ENCODE measurements at regions not wholly inside any gene's neighbourhood (a gene's known extent, or its start where the extent isn't known, plus 50 kb on each side); places are given as distances from the start of the nearest gene placed in this dataset.
A peak's percentile ranks its signal among the peaks of the same experiment; 100 is the strongest.
"Not testable (repeated sequence)": the region's sequence is repeated elsewhere in the genome, so short reads cannot be mapped to it uniquely, and the experiment has no call there.

DNA sequence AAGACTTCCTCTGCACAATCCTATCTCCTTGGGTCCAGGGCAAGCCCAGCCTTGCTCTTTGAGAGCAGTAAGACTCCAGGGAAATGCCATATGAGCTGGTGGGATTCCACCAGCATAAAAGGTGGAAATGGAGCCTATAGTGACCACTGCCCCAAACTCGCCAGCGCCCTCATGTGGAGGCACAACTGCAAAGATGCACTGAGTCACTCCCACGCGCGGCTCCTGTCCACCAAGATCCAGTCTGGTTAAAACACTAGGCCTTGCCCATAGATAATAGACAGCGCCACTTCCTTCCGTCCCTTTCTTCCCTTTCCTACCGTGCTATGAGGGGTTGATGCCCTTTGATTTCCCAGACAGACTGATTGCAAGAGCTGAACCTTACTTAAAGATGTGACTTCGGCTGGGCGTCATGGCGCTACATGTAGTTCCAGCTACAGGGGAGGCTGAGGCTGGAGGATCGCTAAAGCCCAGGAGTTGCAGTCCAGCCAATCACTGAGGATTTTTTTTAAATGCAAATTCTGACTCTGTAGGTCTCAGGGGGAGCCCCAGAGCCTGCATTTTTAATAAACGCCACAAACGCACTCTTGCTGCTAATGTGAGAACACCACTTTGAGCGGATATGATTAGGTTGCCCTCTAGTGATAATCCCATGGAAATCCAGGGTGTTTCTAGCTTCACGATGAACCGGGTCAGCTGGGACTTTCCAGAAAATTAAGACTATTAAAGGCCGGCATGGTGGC lies 136.5 kb downstream of the EPC1 start:
- ChIA-PET POLR2A (interaction anchor here (0.7 kb wide), 1 partner anchor 1581 kb away, joined by 6 read pairs; no protein-coding TSS in a partner anchor), CTCF (interaction anchor here (0.5 to 1.9 kb wide), 8 partner anchors 12 to 212 kb away, joined by 3 to 9 read pairs (median 5); no protein-coding TSS in a partner anchor)
- TF ChIP-seq ZNF777 (tag by site-specific recombination; IDR thresholded peaks at IDR 0.05; ENCODE audit: borderline replicate concordance) (no peak), ZBTB20 (tag by site-specific recombination; IDR thresholded peaks at IDR 0.05) (peak; percentile 40; the same call in 1 of the 2 replicates), ZNF654 (tag by site-specific recombination; IDR thresholded peaks at IDR 0.05; ENCODE audit: low read depth) (peak; percentile 40)
- TF ChIP-seq, protein P1, sequence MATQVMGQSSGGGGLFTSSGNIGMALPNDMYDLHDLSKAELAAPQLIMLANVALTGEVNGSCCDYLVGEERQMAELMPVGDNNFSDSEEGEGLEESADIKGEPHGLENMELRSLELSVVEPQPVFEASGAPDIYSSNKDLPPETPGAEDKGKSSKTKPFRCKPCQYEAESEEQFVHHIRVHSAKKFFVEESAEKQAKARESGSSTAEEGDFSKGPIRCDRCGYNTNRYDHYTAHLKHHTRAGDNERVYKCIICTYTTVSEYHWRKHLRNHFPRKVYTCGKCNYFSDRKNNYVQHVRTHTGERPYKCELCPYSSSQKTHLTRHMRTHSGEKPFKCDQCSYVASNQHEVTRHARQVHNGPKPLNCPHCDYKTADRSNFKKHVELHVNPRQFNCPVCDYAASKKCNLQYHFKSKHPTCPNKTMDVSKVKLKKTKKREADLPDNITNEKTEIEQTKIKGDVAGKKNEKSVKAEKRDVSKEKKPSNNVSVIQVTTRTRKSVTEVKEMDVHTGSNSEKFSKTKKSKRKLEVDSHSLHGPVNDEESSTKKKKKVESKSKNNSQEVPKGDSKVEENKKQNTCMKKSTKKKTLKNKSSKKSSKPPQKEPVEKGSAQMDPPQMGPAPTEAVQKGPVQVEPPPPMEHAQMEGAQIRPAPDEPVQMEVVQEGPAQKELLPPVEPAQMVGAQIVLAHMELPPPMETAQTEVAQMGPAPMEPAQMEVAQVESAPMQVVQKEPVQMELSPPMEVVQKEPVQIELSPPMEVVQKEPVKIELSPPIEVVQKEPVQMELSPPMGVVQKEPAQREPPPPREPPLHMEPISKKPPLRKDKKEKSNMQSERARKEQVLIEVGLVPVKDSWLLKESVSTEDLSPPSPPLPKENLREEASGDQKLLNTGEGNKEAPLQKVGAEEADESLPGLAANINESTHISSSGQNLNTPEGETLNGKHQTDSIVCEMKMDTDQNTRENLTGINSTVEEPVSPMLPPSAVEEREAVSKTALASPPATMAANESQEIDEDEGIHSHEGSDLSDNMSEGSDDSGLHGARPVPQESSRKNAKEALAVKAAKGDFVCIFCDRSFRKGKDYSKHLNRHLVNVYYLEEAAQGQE (tag by site-specific recombination; IDR thresholded peaks at IDR 0.05) = no peak
- TF ChIP-seq, protein P2, sequence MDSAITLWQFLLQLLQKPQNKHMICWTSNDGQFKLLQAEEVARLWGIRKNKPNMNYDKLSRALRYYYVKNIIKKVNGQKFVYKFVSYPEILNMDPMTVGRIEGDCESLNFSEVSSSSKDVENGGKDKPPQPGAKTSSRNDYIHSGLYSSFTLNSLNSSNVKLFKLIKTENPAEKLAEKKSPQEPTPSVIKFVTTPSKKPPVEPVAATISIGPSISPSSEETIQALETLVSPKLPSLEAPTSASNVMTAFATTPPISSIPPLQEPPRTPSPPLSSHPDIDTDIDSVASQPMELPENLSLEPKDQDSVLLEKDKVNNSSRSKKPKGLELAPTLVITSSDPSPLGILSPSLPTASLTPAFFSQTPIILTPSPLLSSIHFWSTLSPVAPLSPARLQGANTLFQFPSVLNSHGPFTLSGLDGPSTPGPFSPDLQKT (IDR thresholded peaks at IDR 0.05; ENCODE audit: borderline replicate concordance, low read depth, low read length) = no peak
- H3K27ac ChIP-seq (ENCODE audit: extremely low read depth, low read depth, low read length) = no peak overlapping the region
- no peaks in the 10 kb centered on the region for H3K36me3 ChIP-seq (ENCODE audit: control insufficient read depth in 2 of 2, insufficient read depth in 1 of 2, low read length in 2 of 2)
- H3K4me3 ChIP-seq (ENCODE audit: low read depth, low read length) = no peak overlapping the region
- no peaks in the 10 kb centered on the region for H3K4me1 ChIP-seq (ENCODE audit: control insufficient read depth, insufficient read depth, low read length)
- no peaks in the 10 kb centered on the region for H3K9me3 ChIP-seq (ENCODE audit: control insufficient read depth, insufficient read depth, low read depth, low read length)

DNA sequence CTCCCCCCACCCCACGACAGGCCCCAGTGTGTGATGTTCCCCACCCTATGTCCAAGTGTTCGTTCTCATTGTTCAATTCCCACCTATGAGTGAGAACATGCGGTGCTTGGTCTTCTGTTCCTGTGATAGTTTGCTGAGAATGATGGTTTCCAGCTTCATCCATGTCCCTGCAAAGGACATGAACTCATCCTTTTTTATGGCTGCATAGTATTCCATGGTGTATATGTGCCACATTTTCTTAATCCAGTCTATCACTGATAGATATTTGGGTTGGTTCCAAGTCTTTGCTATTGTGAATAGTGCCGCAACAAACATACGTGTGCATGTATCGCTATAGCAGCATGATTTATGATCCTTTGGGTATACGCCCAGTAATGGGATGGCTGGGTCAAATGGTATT lies 139.0 kb downstream of the EPC1 start:
- H3K4me3 ChIP-seq (ENCODE audit: low read depth, low read length); H3K4me1 ChIP-seq (ENCODE audit: control insufficient read depth, insufficient read depth, low read length); H3K36me3 ChIP-seq (ENCODE audit: control insufficient read depth in 2 of 2, insufficient read depth in 1 of 2, low read length in 2 of 2); POLR2A ChIA-PET; H3K9me3 ChIP-seq (ENCODE audit: control insufficient read depth, insufficient read depth, low read depth, low read length); H3K27ac ChIP-seq (ENCODE audit: extremely low read depth, low read depth, low read length): not testable (repeated sequence)
- CTCF ChIA-PET = interaction anchor here (0.6 kb wide), 1 partner anchor 338 kb away, joined by 3 read pairs; no protein-coding TSS in a partner anchor
- peak; percentile 89 for TF ChIP-seq ZNF146 (tag by site-specific recombination; IDR thresholded peaks at IDR 0.05)

DNA sequence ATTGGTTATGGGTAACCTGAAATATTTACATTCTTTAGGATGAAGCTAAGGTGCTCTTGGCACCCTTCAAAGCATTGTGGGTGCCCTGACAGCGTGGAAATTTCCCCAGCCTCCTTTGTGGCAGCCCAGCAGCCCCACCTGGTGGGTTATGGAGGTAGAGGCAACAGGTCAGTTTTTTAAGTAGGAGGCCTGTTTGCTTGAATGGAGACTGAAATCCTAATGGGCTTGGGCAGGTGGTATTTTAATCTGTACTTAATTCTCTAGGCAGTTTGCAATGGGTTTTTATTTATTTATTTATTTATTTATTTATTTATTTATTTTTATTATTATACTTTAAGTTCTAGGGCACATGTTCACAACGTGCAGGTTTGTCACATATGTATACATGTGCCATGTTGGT lies 139.4 kb downstream of the EPC1 start:
- no peaks in the 10 kb centered on the region for H3K4me1 ChIP-seq (ENCODE audit: control insufficient read depth, insufficient read depth, low read length)
- no peak overlapping the region for H3K4me3 ChIP-seq (ENCODE audit: low read depth, low read length)
- CTCF ChIA-PET = interaction anchor here (0.5 to 1.1 kb wide), 5 partner anchors 9 to 338 kb away, joined by 3 read pairs; no protein-coding TSS in a partner anchor
- TF ChIP-seq GLI2 (tag by site-specific recombination; IDR thresholded peaks at IDR 0.05; ENCODE audit: borderline replicate concordance, low read depth) = no peak; the same call in 1 of the 2 replicates
- peak; percentile 80 for TF ChIP-seq ZNF664 (tag by site-specific recombination; IDR thresholded peaks at IDR 0.05)
- TF ChIP-seq ZNF426 (tag by site-specific recombination; IDR thresholded peaks at IDR 0.05) = peak; percentile 92
- 0 out of 2 replicates have a peak, but pooled peaks have one; percentile 64 for TF ChIP-seq ZNF138 (tag by site-specific recombination; IDR thresholded peaks at IDR 0.05; ENCODE audit: borderline replicate concordance)
- no peak for TF ChIP-seq ZNF335 (tag by site-specific recombination; conservative IDR thresholded peaks at IDR 0.05)
- TF ChIP-seq BCL11B (tag by site-specific recombination; IDR thresholded peaks at IDR 0.05; ENCODE audit: low read depth) = peak; percentile 41; the same call in 1 of the 2 replicates
- no peak for TF ChIP-seq ZNF707 (tag by site-specific recombination; IDR thresholded peaks at IDR 0.05)
- 0 out of 2 replicates have a peak, but pooled peaks have one; percentile 38 for TF ChIP-seq ZBTB21 (tag by site-specific recombination; IDR thresholded peaks at IDR 0.05)
- no peak for TF ChIP-seq SALL2 (tag by site-specific recombination; IDR thresholded peaks at IDR 0.05; ENCODE audit: borderline replicate concordance)
- no peak for TF ChIP-seq SP7 (tag by site-specific recombination; IDR thresholded peaks at IDR 0.05)
- TF ChIP-seq ZNF560 (tag by site-specific recombination; IDR thresholded peaks at IDR 0.05; ENCODE audit: borderline replicate concordance) = peak; percentile 80
- no peak for TF ChIP-seq KLF9 (tag by site-specific recombination; IDR thresholded peaks at IDR 0.05; ENCODE audit: low read depth)
- TF ChIP-seq ZNF521 (tag by site-specific recombination; IDR thresholded peaks at IDR 0.05) = no peak
- TF ChIP-seq ZNF76 (tag by site-specific recombination; IDR thresholded peaks at IDR 0.05; ENCODE audit: borderline replicate concordance, low read depth) = no peak
- no peak for TF ChIP-seq KLF10 (tag by site-specific recombination; IDR thresholded peaks at IDR 0.05)
- TF ChIP-seq, protein P3, sequence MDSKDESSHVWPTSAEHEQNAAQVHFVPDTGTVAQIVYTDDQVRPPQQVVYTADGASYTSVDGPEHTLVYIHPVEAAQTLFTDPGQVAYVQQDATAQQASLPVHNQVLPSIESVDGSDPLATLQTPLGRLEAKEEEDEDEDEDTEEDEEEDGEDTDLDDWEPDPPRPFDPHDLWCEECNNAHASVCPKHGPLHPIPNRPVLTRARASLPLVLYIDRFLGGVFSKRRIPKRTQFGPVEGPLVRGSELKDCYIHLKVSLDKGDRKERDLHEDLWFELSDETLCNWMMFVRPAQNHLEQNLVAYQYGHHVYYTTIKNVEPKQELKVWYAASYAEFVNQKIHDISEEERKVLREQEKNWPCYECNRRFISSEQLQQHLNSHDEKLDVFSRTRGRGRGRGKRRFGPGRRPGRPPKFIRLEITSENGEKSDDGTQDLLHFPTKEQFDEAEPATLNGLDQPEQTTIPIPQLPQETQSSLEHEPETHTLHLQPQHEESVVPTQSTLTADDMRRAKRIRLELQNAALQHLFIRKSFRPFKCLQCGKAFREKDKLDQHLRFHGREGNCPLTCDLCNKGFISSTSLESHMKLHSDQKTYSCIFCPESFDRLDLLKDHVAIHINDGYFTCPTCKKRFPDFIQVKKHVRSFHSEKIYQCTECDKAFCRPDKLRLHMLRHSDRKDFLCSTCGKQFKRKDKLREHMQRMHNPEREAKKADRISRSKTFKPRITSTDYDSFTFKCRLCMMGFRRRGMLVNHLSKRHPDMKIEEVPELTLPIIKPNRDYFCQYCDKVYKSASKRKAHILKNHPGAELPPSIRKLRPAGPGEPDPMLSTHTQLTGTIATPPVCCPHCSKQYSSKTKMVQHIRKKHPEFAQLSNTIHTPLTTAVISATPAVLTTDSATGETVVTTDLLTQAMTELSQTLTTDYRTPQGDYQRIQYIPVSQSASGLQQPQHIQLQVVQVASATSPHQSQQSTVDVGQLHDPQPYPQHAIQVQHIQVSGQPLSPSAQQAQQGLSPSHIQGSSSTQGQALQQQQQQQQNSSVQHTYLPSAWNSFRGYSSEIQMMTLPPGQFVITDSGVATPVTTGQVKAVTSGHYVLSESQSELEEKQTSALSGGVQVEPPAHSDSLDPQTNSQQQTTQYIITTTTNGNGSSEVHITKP (tag by site-specific recombination; IDR thresholded peaks at IDR 0.05) = no peak
- TF ChIP-seq ZNF37A (tag by site-specific recombination; IDR thresholded peaks at IDR 0.05) = no peak

More for the DNA sequence above, 139.4 kb downstream of the EPC1 start:
- H3K9me3 ChIP-seq (ENCODE audit: control insufficient read depth, insufficient read depth, low read depth, low read length) = no peaks in the 10 kb centered on the region
- POLR2A ChIA-PET = no interaction called here
- H3K27ac ChIP-seq (ENCODE audit: extremely low read depth, low read depth, low read length) = no peak overlapping the region
- no peaks in the 10 kb centered on the region for H3K36me3 ChIP-seq (ENCODE audit: control insufficient read depth in 2 of 2, insufficient read depth in 1 of 2, low read length in 2 of 2)
